Caco-2 (cell line): ENCODE measurements at regions not wholly inside any gene's neighbourhood (a gene's known extent, or its start where the extent isn't known, plus 50 kb on each side); places are given as distances from the start of the nearest gene placed in this dataset.

Source experiments
- BruUV-seq: library from RNA; stranded (reverse); fragments of 400-500 nt; replicated peaks from 2 replicates; lab custom pipeline; 2021; lab: Mats Ljungman, UMichigan
- CTCF ChIA-PET: fragments of 300-600 bp; sonication (Branson Sonifier 250); formaldehyde crosslinking; loops from one replicate; lab custom pipeline; 2022; ENCODE audit warnings: antibody characterized with exemption; lab: Charles Lee
- POLR2A ChIA-PET: fragments of 300-600 bp; sonication (Branson Sonifier 250); formaldehyde crosslinking; loops from one replicate; lab custom pipeline; 2022; ENCODE audit warnings: antibody characterized with exemption; lab: Charles Lee
- DNase-seq, 2 experiments: peaks; one replicate each; pipeline versions ENCODE4 v3.0.0 to v3.0.0-alpha.2; 2020 to 2022
- H3K27me3 ChIP-seq: replicated peaks from 2 replicates; pipeline ENCODE4 v1.6.0; 2011; ENCODE audit warnings: low read length; ENCODE audit not compliant: control insufficient read depth, insufficient read depth
- H3K36me3 ChIP-seq: 2 replicates; pipeline ENCODE4 v1.5.1; 2011; ENCODE audit warnings: low read length; ENCODE audit not compliant: control insufficient read depth, insufficient read depth
- H3K4me1 ChIP-seq: fragments of 250-450 bp; sonication (Bioruptor Pico); 2 replicates; pipeline ENCODE4 v1.5.1; 2020; ENCODE audit warnings: mild to moderate bottlenecking
- H3K4me3 ChIP-seq: 2 replicates; pipeline ENCODE4 v1.5.1; 2011; ENCODE audit warnings: low read depth, mild to moderate bottlenecking, control low read depth, low read length
- H3K9me3 ChIP-seq: fragments of 250-450 bp; sonication (Bioruptor Pico); 2 replicates; pipeline ENCODE4 v1.5.1; 2020; ENCODE audit warnings: mild to moderate bottlenecking, moderate library complexity
- H3K27ac Mint-ChIP-seq: one replicate; pipeline ENCODE4 v1.8.0; 2022; ENCODE audit warnings: mixed read lengths; ENCODE audit not compliant: unreplicated experiment
- H3K27me3 Mint-ChIP-seq: one replicate; pipeline ENCODE4 v1.8.0; 2022; ENCODE audit warnings: mixed read lengths; ENCODE audit not compliant: insufficient read depth, unreplicated experiment
- H3K36me3 Mint-ChIP-seq: one replicate; pipeline ENCODE4 v1.8.0; 2022; ENCODE audit warnings: mild to moderate bottlenecking, mixed read lengths; ENCODE audit not compliant: insufficient read depth, unreplicated experiment
- H3K4me1 Mint-ChIP-seq: one replicate; pipeline ENCODE4 v1.8.0; 2022; ENCODE audit warnings: low read depth, mixed read lengths; ENCODE audit not compliant: unreplicated experiment
- H3K4me3 Mint-ChIP-seq: one replicate; pipeline ENCODE4 v1.8.0; 2022; ENCODE audit warnings: mild to moderate bottlenecking, moderate library complexity, mixed read lengths; ENCODE audit not compliant: unreplicated experiment
- H3K9me3 Mint-ChIP-seq: one replicate; pipeline ENCODE4 v1.8.0; 2022; ENCODE audit warnings: mixed read lengths; ENCODE audit not compliant: unreplicated experiment
- intact Hi-C: fragments of 100-400 bp; cut with micrococcal nuclease; formaldehyde crosslinking; loops from one replicate; pipeline ENCODE4 v1.10.0; 2022; ENCODE audit not compliant: unreplicated experiment
- TF ChIP-seq, protein P1 (sequence below), 2 experiments: fragments of 200-600 bp in 1 of 2; IDR thresholded peaks; 1 replicate in 1 of 2; 2 replicates in 1 of 2; pipeline versions ENCODE4 v1.5.1 to v1.8.0; 2011 to 2022; ENCODE audit warnings: antibody characterized with exemption in 1 of 2, control low read depth in 1 of 2, inconsistent platforms in 1 of 2, low read depth in 1 of 2, low read length in 1 of 2, mild to moderate bottlenecking in 1 of 2, moderate library complexity in 1 of 2; ENCODE audit not compliant: insufficient read depth in 1 of 2, severe bottlenecking in 1 of 2, unreplicated experiment in 1 of 2

- 0 out of 2 replicates have a peak, but pooled peaks cover 2% of the 10 kb centered on the region for H3K9me3 ChIP-seq
- intact Hi-C loops, result no loop called here
- H3K36me3 Mint-ChIP-seq, result no peaks in the 10 kb centered on the region
- no peak overlapping the region for H3K4me3 Mint-ChIP-seq
- CTCF ChIA-PET, result no interaction called here
- no peak overlapping the region for H3K27ac Mint-ChIP-seq
- no peak for DNase-seq
- H3K27me3 Mint-ChIP-seq, result no peaks in the 10 kb centered on the region
- POLR2A ChIA-PET, result no interaction called here
- TF ChIP-seq, protein P1, sequence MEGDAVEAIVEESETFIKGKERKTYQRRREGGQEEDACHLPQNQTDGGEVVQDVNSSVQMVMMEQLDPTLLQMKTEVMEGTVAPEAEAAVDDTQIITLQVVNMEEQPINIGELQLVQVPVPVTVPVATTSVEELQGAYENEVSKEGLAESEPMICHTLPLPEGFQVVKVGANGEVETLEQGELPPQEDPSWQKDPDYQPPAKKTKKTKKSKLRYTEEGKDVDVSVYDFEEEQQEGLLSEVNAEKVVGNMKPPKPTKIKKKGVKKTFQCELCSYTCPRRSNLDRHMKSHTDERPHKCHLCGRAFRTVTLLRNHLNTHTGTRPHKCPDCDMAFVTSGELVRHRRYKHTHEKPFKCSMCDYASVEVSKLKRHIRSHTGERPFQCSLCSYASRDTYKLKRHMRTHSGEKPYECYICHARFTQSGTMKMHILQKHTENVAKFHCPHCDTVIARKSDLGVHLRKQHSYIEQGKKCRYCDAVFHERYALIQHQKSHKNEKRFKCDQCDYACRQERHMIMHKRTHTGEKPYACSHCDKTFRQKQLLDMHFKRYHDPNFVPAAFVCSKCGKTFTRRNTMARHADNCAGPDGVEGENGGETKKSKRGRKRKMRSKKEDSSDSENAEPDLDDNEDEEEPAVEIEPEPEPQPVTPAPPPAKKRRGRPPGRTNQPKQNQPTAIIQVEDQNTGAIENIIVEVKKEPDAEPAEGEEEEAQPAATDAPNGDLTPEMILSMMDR (IDR thresholded peaks at IDR 0.05; ENCODE audit: insufficient read depth in 1 of 2, low read depth in 1 of 2, low read length in 1 of 2, severe bottlenecking in 1 of 2, unreplicated experiment in 1 of 2), result no peak
- peaks cover 6% of the 10 kb centered on the region for H3K4me1 Mint-ChIP-seq
- H3K4me1 ChIP-seq, result peaks cover under 1% of the 10 kb centered on the region; the same call in 1 of the 2 replicates
- H3K27me3 ChIP-seq, result no peaks in the 10 kb centered on the region
- no peak overlapping the region for H3K4me3 ChIP-seq
- H3K36me3 ChIP-seq, result no peaks in the 10 kb centered on the region
- H3K9me3 Mint-ChIP-seq, result peaks cover 15% of the 10 kb centered on the region
- BruUV-seq, result no TSS peak
These were observed 105.7 kb downstream of the EDEM1 start for GRCh38 chr3:5293207-5293606.

DNA sequence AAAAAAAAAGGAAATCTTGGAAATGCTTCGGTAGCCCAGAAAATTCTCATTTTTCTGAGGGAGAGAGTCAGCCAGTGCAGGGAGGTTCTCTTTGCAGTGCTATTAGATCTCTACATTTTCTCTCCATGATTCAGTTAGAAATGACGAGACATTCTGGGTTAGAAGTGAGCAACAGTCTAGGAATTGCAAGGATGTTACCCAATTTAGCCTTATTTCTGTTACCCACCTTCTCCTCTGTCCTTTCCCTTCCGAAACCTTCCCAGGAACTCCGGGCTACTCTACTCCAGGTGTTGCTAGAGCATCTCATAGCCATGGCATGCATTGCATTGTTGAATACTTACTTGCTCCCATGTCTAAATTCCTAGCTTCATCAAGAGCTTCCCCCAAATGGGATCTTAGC, 106.8 kb downstream of the EDEM1 start:
- peaks cover 15% of the 10 kb centered on the region for H3K9me3 Mint-ChIP-seq
- H3K9me3 ChIP-seq, result no peaks in the 10 kb centered on the region
- no peak overlapping the region for H3K27ac Mint-ChIP-seq
- H3K4me1 Mint-ChIP-seq, result peaks cover 16% of the 10 kb centered on the region
- H3K27me3 Mint-ChIP-seq, result no peaks in the 10 kb centered on the region
- TF ChIP-seq, protein P1 (IDR thresholded peaks at IDR 0.05; ENCODE audit: insufficient read depth in 1 of 2, low read depth in 1 of 2, low read length in 1 of 2, severe bottlenecking in 1 of 2, unreplicated experiment in 1 of 2), result no peak
- no peak overlapping the region for H3K4me3 Mint-ChIP-seq
- CTCF ChIA-PET, result no interaction called here
- intact Hi-C loops, result no loop called here
- peaks cover 12% of the 10 kb centered on the region for H3K4me1 ChIP-seq
- BruUV-seq, result no TSS peak
- H3K27me3 ChIP-seq, result no peaks in the 10 kb centered on the region
- DNase-seq, result no peak
- POLR2A ChIA-PET, result no interaction called here
- H3K36me3 Mint-ChIP-seq, result no peaks in the 10 kb centered on the region
- H3K36me3 ChIP-seq, result no peaks in the 10 kb centered on the region
- H3K4me3 ChIP-seq, result no peak overlapping the region

DNA sequence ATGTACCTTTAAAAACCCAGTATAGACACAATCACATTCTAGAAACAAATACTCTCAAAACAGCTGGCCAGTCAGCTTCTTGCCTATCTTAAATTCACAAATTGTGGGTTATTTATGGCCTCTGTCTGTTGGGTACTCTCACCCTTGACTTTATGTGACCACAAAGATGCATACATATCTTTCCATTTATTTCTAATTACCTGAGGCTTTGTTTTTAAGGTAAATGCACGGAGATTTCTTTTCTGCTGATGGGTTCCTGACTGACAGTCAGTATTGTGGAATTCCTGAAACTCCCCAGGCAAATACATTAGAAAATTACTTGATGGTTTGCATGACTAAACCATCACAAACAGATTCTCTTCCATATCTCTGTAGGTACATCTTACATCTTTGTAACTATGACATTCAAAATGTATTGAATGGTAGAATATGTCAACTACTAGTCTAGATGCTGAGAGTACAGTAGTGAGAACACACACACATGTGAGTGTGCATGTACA, 107.7 kb downstream of the EDEM1 start:
- intact Hi-C loops, result no loop called here
- no peaks in the 10 kb centered on the region for H3K36me3 ChIP-seq
- TF ChIP-seq, protein P1 (IDR thresholded peaks at IDR 0.05; ENCODE audit: insufficient read depth in 1 of 2, low read depth in 1 of 2, low read length in 1 of 2, severe bottlenecking in 1 of 2, unreplicated experiment in 1 of 2), result no peak
- Mint-ChIP-seq H3K4me3 (no peak overlapping the region), H3K27me3 (no peaks in the 10 kb centered on the region), H3K4me1 (peaks cover 24% of the 10 kb centered on the region), H3K27ac (no peak overlapping the region), H3K9me3 (peaks cover 15% of the 10 kb centered on the region), H3K36me3 (no peaks in the 10 kb centered on the region)
- BruUV-seq, result no TSS peak
- DNase-seq, result no peak
- H3K4me3 ChIP-seq, result no peak overlapping the region
- H3K4me1 ChIP-seq, result peaks cover 18% of the 10 kb centered on the region
- H3K27me3 ChIP-seq, result no peaks in the 10 kb centered on the region
- ChIA-PET CTCF (no interaction called here), POLR2A (no interaction called here)
- no peaks in the 10 kb centered on the region for H3K9me3 ChIP-seq
